Panc1 (cell line): ENCODE measurements at regions not wholly inside any gene's neighbourhood (a gene's known extent, or its start where the extent isn't known, plus 50 kb on each side); places are given as distances from the start of the nearest gene placed in this dataset.

Experiments
- ATAC-seq: fragments of 200-7000 bp; cut with Tn5 transposase; 2 replicates; pipeline ENCODE4 v1.9.1; 2020; ENCODE audit warnings: mild to moderate bottlenecking, moderate library complexity
- BruUV-seq: library from RNA; stranded (reverse); fragments of 400-500 nt; replicated peaks from 2 replicates; lab custom pipeline; 2021; lab: Mats Ljungman, UMichigan
- CTCF ChIA-PET: fragments of 300-600 bp; sonication (Branson Sonifier 250); formaldehyde crosslinking; loops from one replicate; lab custom pipeline; 2022; ENCODE audit warnings: antibody characterized with exemption; lab: Charles Lee
- POLR2A ChIA-PET: fragments of 300-600 bp; sonication (Branson Sonifier 250); formaldehyde crosslinking; loops from one replicate; lab custom pipeline; 2022; ENCODE audit warnings: antibody characterized with exemption; lab: Charles Lee
- DNase-seq: peaks from one replicate; pipeline ENCODE4 v3.0.0-alpha.2; 2010; ENCODE audit warnings: low read depth, low spot score
- H3K27ac ChIP-seq: 2 replicates; pipeline ENCODE4 v1.5.1; 2011; ENCODE audit warnings: mild to moderate bottlenecking, low read length, inconsistent platforms
- H3K27me3 ChIP-seq: fragments of 200-500 bp; sonication (Bioruptor generic); 2 replicates; pipeline ENCODE4 v1.6.0; 2014; ENCODE audit warnings: low read length, inconsistent platforms; ENCODE audit not compliant: control insufficient read depth, insufficient read depth
- H3K36me3 ChIP-seq: fragments of 200-500 bp; sonication (Bioruptor generic); 2 replicates; pipeline ENCODE4 v1.5.1; 2014; ENCODE audit warnings: inconsistent platforms, mild to moderate bottlenecking, low read length, moderate library complexity; ENCODE audit not compliant: control insufficient read depth, insufficient read depth
- H3K4me1 ChIP-seq: 2 replicates; pipeline ENCODE4 v1.5.1; 2011; ENCODE audit warnings: inconsistent platforms, mild to moderate bottlenecking, low read length, moderate library complexity; ENCODE audit not compliant: control insufficient read depth, insufficient read depth
- H3K4me3 ChIP-seq, 2 experiments: 2 replicates each; pipeline ENCODE4 v1.5.1; 2011 to 2012; ENCODE audit warnings: low read depth in 2 of 2, low read length in 2 of 2, mild to moderate bottlenecking in 2 of 2, inconsistent platforms in 1 of 2, moderate library complexity in 1 of 2
- H3K9me3 ChIP-seq: fragments of 200-500 bp; sonication (Bioruptor generic); 2 replicates; pipeline ENCODE4 v1.5.1; 2014; ENCODE audit warnings: low read depth, mild to moderate bottlenecking, inconsistent platforms, low read length, moderate library complexity; ENCODE audit not compliant: control insufficient read depth, insufficient read depth
- CTCF ChIP-seq: fragments of 450-650 bp; IDR thresholded peaks from 2 replicates; pipeline ENCODE4 v1.5.1; 2017; ENCODE audit warnings: mild to moderate bottlenecking
- POLR2AphosphoS5 ChIP-seq: IDR thresholded peaks from 2 replicates; pipeline ENCODE4 v1.6.1; 2012; ENCODE audit warnings: mild to moderate bottlenecking, low read depth, low read length, moderate library complexity
- SIN3A ChIP-seq: IDR thresholded peaks from 2 replicates; pipeline ENCODE4 v1.6.1; 2012; ENCODE audit warnings: low read depth, mild to moderate bottlenecking, low read length, moderate library complexity, borderline replicate concordance; ENCODE audit not compliant: insufficient read depth
- TCF7L2 ChIP-seq: IDR thresholded peaks from 2 replicates; pipeline ENCODE4 v1.6.1; 2011; ENCODE audit warnings: mild to moderate bottlenecking, low read depth, low read length, inconsistent platforms
- in situ Hi-C: cut with HindIII; loops from 2 replicates; pipeline ENCODE4 v1.10.0; 2016; ENCODE audit warnings: low sequenced_read_pairs, low pct_unique_long_range_greater_than_20kb
- intact Hi-C: fragments of 100-400 bp; cut with micrococcal nuclease; formaldehyde crosslinking; loops from one replicate; pipeline ENCODE4 v1.10.0; 2022; ENCODE audit not compliant: unreplicated experiment
- TF ChIP-seq, protein P1 (sequence below), 2 experiments: IDR thresholded peaks; 2 replicates each; pipeline ENCODE4 v1.6.1; 2011 to 2012; ENCODE audit warnings: low read depth in 2 of 2, control low read depth in 1 of 2, low read length in 1 of 2, mild to moderate bottlenecking in 1 of 2, moderate library complexity in 1 of 2; ENCODE audit not compliant: insufficient read depth in 1 of 2

DNA sequence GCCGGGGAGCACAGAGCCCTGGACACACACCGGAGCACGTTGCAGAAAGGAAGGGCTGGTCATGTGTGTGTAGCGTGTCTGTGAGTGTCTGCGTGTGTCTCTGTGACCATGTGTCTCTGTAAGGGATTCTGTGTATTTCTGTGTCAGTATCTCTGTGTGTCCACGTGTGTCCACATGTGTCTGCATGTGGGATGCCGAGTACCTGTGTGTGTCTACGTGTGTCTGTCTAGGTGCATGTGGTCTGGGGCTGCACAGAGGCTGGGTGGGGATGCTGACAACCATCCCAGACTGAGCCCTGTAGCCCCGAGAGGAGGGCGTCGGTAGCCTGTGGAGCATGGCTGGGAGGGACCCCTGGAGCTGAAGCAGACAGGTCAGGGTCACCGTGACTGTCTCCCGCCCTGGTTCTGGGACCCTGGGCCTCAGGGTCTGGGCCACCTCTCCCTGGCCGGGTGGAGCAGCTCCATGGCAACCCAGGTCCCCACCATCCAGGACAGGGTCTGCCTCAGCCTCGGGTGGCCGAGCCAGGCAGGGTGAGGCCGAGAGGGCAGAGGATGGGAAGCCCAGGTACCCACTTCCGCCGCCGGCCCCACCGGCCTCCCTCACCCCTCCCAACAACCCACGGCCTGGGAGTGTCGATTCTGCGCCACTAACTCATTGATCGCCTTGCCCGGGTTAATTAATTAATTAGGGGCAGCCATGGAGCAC is 122.7 kb downstream of the FAM53A start:
- no peaks in the 10 kb centered on the region for H3K36me3 ChIP-seq
- intact Hi-C loops (no loop called here), in situ Hi-C loops (no loop called here)
- TF ChIP-seq SIN3A, result no peak
- TF ChIP-seq TCF7L2, result no peak
- TF ChIP-seq CTCF, result no peak
- TF ChIP-seq, protein P1, sequence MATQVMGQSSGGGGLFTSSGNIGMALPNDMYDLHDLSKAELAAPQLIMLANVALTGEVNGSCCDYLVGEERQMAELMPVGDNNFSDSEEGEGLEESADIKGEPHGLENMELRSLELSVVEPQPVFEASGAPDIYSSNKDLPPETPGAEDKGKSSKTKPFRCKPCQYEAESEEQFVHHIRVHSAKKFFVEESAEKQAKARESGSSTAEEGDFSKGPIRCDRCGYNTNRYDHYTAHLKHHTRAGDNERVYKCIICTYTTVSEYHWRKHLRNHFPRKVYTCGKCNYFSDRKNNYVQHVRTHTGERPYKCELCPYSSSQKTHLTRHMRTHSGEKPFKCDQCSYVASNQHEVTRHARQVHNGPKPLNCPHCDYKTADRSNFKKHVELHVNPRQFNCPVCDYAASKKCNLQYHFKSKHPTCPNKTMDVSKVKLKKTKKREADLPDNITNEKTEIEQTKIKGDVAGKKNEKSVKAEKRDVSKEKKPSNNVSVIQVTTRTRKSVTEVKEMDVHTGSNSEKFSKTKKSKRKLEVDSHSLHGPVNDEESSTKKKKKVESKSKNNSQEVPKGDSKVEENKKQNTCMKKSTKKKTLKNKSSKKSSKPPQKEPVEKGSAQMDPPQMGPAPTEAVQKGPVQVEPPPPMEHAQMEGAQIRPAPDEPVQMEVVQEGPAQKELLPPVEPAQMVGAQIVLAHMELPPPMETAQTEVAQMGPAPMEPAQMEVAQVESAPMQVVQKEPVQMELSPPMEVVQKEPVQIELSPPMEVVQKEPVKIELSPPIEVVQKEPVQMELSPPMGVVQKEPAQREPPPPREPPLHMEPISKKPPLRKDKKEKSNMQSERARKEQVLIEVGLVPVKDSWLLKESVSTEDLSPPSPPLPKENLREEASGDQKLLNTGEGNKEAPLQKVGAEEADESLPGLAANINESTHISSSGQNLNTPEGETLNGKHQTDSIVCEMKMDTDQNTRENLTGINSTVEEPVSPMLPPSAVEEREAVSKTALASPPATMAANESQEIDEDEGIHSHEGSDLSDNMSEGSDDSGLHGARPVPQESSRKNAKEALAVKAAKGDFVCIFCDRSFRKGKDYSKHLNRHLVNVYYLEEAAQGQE (IDR thresholded peaks at IDR 0.05; ENCODE audit: insufficient read depth in 1 of 2, low read depth in 2 of 2, low read length in 1 of 2), result no peak
- no peak for TF ChIP-seq POLR2AphosphoS5
- no TSS peak for BruUV-seq
- ATAC-seq (no peak), DNase-seq (no peak)
- no peak overlapping the region for H3K4me3 ChIP-seq
- H3K27ac ChIP-seq, result no peak overlapping the region
- ChIA-PET POLR2A (no interaction called here), CTCF (no interaction called here)
- H3K27me3 ChIP-seq, result no peaks in the 10 kb centered on the region
- H3K9me3 ChIP-seq, result no peaks in the 10 kb centered on the region
- peaks cover 4% of the 10 kb centered on the region; the same call in 1 of the 2 replicates for H3K4me1 ChIP-seq

GRCh38 chr4:1559896-1560650 is 124.0 kb downstream of the FAM53A start:
- TF ChIP-seq CTCF (no peak), TCF7L2 (no peak), SIN3A (no peak), POLR2AphosphoS5 (no peak)
- TF ChIP-seq, protein P1 (IDR thresholded peaks at IDR 0.05; ENCODE audit: insufficient read depth in 1 of 2, low read depth in 2 of 2, low read length in 1 of 2), result no peak
- POLR2A ChIA-PET, result no interaction called here
- Histone ChIP-seq H3K9me3 (no peaks in the 10 kb centered on the region), H3K27me3 (no peaks in the 10 kb centered on the region), H3K36me3 (no peaks in the 10 kb centered on the region), H3K27ac (no peak overlapping the region), H3K4me1 (peaks cover 4% of the 10 kb centered on the region; the same call in 1 of the 2 replicates), H3K4me3 (no peak overlapping the region)
- no TSS peak for BruUV-seq
- CTCF ChIA-PET, result no interaction called here
- ATAC-seq (no peak), DNase-seq (no peak)
- intact Hi-C loops, result no loop called here
- in situ Hi-C loops, result no loop called here
